NCI-H2171 (cell line): ENCODE measurements at regions not wholly inside any gene's neighbourhood (a gene's known extent, or its start where the extent isn't known, plus 50 kb on each side); places are given as distances from the start of the nearest gene placed in this dataset.
"Not testable (repeated sequence)": the region's sequence is repeated elsewhere in the genome, so short reads cannot be mapped to it uniquely, and the experiment has no call there.

Source experiments
- DNase-seq: peaks from one replicate; lab custom pipeline; 2025; lab: John Stamatoyannopoulos, UW

DNA sequence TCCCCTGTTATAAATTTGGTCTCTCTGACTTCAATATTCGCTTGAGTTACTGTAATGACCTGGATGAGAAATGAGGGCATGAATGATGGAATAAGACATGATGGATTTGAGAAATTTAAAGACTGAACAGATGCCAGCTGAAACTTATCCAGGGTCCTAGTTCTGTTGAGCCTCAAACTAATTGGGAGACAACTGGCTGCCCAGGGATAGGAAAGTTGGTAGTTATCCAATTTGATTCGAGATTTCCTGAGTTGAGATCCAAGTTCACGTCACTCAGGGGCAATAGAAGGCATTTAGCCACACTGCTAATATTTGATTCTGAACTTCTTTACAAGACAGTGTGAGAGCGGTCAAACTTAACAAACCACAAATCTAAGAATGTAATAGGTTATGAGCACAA lies 159.0 kb upstream of the CXCL13 start:
- no peak for DNase-seq

DNA sequence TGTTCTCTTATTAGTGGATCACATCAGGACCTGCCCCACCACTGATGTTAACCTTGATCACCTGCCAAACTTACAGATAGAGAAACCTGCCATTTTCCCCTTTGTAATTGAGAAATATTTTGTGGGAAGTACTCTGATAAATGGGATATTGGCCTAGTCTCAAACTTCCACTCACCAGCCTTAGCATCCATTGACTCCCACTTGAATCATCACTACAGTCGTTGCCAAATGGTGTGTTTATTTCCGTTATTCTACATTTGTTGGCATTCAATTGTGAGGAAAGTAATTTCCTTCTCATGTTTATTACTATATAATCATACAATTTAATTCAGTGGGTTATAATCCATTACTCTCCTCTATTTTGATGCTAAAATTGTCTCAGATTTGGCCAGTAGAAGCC lies 156.4 kb upstream of the CXCL13 start:
- DNase-seq = no peak

DNA sequence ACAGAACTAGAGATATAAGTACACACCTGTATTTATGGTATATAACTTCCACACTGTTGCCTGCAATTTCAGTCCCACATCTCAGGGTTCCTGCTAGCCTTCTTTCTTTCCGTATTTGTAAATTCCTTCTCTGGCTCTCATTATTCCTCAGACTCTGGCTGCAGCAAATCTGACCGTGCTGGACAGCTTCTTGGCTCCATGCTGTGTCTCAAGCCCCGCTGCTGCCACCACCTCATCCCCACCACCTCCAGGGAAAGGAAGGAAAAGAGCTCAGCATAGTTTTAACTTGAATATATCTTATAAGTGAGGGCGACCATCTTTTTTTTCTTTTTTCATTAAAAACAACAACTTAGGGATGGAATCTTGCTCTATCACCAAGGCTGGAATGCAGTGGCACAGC lies 155.6 kb upstream of the CXCL13 start:
- DNase-seq = no peak

DNA sequence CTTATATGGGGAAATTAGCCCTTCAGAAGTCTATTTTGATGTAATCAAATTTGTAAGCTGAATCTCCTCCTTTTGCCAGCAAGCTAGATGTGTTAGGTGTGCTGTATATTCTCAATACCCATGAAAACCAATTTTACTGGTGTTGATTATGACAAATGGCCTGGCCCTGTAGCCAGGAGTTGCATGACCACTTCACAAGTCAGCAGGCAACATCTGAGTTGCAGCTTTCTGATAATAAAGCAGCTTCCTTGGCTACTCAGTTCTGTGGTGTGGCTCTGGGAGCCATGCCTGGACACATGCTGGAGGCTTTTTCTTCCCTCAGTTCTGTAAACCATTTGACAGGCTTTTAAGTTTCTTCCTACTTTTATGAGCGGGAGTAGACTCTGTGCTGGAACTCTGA lies 154.1 kb upstream of the CXCL13 start:
- DNase-seq = no peak

DNA sequence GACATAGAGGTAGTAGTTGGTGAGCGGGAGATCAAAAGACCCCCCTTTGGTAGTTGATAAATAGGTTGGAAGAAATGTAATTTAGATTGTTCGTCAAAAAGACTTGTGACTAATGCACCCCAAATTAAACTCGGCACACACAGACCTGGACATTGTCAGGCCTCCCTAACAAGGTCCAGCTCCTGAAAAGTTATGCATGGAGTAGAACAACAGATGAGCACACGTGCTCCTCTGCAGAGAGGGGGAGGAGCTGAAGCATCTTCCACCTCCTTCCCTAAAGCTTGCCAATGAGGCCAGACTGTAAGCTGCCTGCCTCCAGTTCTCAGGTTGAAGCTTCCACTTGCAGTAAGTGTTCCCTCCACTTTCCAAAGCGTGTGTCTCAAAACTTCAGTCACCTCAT lies 153.5 kb upstream of the CXCL13 start:
- not testable (repeated sequence) for DNase-seq

DNA sequence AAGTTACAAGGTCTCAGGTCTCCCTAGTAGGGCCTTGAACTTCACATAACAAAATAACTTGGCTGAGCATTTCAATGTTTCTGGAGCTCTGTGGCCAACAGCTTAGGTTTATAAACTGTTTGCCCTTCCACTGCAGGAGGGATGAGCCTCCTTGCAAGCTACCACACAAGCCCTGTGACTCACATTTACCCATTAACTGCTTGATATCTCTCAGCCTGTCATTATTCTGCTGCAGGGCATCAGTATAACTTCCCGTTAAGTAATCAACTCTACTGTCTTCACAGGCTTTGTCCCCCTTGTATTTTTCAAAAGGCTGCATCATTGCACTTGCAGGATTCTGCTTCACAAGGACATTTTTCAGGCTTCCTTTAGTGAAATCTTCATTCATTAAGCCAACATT lies 151.7 kb upstream of the CXCL13 start:
- DNase-seq = no peak

DNA sequence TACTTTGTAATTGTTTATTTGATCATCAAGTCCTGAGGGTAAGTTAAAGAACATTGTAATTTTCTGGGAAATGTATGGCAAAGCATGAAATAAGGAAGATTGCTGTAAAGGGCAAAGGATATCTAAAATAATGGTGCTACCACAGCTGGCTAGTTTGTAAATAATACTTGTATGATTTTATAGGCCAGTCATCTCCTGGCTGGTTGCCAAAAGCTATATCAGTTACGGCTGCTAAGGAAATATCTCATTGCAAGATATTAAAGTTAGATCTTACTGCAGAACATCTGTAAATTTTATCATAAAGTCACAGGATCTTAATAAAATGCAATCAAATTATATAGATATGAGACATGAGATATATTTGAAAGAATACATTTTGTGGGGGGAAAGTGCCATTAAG lies 150.8 kb upstream of the CXCL13 start:
- DNase-seq = no peak

DNA sequence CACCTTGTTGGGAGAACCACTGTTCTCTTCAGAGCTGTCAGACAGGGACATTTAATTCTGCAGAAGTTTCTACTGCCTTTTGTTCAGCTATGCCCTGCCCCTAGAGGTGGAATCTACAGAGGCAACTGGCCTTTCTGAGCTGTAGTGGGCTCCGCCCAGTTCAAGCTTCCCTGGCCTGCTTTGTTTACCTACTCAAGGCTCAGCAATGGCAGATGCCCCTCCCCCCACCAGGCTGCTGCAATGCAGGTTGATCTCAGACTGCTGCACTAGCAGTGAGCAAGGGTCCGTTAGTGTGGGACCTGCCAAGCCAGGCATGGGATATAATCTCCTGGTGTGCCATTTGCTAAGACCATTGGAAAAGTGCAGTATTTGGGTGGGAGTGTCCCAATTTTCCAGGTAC lies 141.5 kb upstream of the CXCL13 start:
- not testable (repeated sequence) for DNase-seq

DNA sequence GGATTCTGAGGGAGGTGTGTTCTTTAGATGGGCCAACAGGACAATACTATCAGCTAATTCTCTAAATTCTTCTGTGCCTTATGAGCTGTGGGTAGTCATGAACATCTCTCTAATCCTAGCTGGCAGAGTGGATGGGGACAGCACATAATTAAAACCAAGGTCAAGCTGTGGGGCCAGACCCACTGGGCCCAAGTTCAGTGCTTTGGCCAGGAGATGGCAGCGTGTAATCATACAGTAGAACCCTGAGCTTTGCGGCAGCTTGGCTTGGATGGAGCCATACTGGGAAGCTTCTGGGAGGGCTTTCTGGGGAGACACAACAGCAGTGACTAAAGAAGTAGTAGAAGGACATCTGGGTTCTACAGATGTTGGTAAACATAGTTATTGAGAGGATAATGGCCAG lies 140.3 kb upstream of the CXCL13 start:
- DNase-seq = no peak

DNA sequence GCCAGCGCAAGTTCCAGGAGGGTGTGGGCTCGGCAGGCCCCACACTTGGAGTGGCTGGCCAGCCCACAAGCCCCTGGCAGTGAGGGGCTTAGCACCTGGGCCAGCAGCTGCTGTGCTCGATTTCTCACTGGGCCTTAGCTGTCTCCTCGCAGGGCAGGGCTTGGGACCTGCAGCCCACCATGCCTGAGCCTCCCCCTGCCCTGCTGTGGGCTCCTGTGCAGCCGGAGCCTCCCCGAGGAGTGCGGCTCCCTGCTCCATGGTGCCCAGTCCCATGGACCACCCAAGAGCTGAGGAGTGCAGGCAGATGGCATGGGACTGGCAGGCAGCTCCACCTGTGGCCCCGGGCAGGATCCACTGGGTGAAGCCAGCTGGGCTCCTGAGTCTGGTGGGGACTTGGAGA lies 139.2 kb upstream of the CXCL13 start:
- DNase-seq = no peak

DNA sequence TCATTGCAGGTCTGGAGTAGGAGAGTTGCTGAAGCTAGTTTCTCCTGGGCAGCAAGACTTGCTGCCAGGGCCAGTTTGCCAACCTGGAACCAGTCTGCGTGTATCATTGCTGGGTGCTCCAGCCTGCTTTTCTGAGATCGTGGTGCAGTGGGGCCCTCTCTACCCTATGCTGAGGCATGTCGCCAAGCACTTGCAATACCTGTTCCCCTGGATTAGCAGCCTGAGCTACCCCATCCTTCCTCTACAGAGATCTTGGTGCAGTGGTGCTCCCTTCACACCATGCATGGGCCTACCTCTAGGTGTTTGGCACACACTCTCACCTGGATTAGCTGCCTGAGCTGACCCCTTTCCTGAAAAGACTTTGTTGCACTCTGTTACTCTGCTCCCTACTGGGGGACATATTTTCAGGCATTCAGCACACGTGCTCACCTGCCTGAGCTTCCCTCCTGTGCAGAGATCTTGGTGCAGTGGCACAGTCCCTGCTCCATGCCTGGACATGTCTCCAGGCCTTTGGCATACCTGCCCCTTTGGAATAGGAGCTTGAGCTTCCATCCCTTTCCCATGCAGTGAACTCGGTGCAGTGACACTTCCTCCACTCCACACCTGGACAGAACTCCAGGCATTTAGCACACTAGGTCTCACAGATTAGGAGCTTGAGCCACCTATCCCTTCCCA lies 133.7 kb upstream of the CXCL13 start:
- no peak for DNase-seq

DNA sequence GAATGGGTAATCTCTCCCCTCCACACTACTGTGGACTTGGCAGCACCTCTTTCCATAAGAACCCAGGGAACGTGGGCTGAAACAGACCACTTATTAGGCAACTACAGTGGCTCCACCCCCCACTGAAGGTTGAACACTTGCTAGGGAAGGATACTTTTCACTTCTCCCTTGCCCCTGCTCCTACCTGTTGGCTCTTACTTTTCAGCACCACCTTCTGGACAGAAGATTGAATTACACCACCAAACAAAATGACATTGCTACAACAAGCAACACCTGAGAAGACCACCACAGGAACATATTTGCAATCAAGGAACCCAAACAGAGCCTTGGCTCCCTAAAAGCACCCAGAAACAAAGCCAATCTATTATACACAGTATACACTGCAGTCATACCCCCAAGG lies 132.1 kb upstream of the CXCL13 start:
- DNase-seq = no peak

DNA sequence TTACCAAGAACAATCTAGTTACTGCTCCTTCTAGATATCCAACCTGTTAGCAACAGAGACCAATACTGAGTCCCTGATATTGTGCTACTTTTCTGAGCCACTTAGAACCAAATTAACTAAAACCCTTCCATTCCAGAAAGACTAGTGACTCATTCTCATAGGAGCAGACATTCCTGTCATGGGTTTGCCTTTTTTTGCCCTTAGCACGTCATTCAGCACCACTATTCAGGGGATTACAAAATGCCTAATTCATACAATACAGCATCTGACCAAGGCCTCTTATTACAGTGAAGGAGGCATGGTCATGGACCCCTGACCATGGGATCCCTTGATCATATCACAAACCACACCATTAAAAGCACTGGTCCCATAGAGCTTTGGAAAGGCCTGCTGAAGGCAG lies 123.8 kb upstream of the CXCL13 start:
- DNase-seq = no peak

DNA sequence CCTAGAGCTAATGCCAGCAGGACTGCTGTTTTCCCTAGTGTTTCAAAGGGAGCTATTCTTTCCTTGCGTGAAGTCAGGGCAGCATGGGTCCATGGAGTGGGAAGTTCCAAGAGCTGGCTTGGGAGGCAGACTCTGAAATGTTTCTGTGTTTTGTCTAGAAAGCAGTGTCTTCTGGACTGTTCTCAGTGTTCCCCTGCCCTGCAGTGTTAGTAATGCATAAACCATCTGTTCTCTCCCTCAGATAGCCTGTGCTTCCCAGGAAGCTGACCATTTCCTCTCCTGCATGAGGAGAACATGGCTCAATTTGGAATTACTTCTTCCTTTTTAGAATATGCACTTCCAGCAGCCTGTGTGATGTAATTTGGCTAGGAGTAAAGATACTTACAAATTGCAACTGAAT lies 116.7 kb upstream of the CXCL13 start:
- no peak for DNase-seq

DNA sequence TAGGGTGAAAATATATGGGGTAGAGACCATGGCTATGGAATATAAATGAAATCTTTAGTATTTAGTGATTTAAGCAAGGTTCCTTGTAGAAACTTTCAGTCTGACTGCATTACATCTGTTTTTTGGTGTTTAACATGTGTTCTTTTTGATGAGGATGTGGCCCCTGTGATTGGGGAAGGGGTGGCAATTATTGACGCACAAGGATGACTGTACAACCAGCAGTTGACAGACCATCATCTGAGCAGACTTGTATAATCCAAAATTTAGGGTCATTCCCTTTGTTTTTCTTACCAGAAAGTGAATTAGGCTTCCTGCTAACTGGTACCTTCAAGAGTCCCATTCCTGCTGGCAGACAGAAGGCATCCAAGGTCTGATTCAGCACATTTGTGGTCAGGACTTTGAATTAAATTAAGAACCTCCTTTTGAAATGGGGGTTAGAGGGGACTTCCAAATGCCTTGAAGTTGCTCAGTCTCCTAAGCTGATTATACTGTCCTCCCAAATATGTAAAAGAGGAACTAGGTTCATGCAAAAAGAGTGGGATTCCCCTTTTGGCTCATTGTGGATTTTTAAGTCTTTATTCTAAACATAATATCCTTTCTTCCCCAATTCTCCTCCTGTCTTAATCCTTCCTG lies 112.4 kb upstream of the CXCL13 start:
- no peak for DNase-seq

DNA sequence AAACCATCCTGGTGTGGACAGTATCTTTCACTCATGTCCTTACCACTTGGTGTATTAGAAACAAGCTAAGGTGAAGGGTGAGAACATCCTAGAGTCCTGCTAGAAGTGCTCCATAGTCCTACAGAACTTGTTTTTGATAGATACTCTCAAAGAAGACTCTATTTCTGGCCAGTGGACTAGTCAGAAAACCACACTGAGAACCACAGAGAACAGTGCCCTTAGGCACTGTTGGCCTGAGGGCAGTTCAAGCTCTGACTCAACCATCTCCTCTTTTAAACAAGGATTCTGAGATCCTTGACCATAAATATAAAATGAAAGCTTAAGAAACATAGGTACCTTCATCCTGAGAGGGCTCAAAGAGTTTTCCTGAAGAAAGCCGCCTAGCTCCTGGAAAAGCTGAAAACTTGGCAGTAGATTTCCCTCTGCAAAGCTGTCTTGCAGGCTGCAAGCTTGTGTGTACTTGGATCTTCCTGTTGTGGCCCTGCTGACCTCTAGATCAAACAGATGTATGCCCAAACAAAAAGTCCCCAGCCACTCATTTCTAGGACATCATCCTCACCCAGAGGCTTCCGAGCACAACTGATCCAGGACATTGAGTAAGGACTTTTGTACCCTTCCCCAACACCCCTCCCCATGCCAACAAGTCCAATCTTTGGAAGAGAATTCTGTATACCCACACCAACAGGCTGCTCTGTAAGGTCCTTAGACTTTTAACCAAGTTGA lies 111.6 kb upstream of the CXCL13 start:
- DNase-seq = no peak

DNA sequence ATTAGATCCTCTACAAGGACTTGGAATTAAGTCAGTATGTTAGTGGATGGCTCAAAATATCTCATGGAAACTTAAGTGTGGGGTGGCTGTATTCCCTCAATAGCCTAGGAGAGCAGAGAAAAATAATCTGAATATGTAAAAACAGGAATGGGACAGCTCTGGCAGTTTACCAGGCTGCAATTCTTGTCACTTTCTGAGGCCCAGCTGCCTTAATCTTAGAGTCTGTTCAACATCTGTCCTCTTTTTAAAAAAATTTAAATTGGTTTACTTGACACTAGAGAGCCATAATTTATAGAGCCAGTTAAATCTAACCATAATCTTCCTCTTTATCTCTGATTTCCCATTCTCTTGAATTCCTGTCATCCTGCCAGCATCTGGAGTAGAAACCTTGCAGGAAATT lies 109.2 kb upstream of the CXCL13 start:
- no peak for DNase-seq

DNA sequence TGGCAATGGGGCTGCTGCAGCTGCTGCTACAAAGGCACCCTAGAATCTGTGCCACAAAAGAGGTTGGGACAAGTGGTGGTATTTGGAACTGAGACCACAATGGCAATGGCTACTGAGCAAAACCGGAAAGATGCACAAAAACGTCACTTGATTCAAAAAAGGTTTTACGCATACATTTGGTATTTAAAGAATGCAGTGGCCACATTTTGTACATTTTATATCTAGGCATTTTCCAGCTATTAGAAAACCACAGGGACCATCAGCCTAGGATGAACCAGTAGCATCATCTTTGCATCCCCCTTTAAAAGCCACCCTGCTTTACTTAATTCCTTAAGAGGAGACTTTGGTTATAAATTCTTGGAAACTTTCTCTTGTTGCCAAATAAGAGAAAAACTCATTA lies 104.8 kb upstream of the CXCL13 start:
- no peak for DNase-seq

DNA sequence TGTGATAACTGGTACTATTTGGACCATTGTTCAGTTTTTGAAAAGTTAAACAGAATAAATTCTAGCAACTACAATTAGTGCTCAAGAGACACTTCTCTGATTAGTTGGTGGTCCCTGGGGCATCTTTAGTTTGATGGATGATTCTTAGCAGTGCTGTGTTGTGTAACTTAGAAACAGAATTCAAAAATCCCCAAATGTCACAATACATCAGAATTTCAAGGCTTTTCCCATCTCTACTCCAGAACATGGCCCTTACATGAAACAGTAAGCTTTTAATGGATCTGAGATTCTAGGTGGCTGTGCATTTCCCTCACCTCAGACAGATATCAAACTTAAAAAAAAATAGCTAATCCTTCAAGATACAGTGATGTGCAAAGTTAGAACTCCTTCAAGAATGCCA lies 104.4 kb upstream of the CXCL13 start:
- DNase-seq = no peak

DNA sequence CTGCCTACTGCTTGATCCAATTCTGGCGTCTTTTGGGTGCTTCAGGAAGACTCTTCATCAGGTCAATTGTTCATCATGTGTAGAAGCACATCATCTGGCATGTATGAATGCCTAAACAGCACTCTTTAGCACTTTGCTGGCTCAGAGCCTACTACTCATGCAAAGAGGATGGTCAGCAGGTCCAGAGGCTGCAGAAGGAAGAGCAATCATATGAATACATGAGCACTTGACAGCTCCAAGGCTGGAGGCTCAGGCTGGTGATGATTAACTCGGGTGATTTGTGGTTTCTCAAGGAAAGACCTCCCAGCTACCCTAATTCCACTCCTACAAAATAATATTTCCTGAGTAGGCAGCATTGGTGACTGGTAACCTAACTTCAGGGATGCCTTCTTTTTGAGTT lies 103.8 kb upstream of the CXCL13 start:
- DNase-seq = no peak

DNA sequence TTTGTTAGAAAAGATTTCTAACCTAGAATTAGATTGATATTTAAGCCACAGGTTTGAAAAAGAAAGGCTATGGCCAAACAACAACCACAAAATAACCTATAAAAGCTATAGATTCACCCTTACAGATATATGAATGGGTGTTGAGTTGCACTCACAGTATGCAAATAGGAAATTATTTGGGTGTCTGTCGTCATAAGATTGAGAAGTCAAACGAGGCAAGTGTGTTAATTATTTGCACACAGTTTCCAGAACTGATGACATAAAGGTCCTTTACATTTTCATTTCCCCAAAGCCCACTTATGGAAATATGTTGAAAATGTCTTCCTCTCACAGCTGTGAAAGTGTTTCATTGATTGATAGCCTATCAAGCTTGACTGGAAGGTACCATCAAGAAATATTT lies 101.2 kb upstream of the CXCL13 start:
- DNase-seq = no peak

DNA sequence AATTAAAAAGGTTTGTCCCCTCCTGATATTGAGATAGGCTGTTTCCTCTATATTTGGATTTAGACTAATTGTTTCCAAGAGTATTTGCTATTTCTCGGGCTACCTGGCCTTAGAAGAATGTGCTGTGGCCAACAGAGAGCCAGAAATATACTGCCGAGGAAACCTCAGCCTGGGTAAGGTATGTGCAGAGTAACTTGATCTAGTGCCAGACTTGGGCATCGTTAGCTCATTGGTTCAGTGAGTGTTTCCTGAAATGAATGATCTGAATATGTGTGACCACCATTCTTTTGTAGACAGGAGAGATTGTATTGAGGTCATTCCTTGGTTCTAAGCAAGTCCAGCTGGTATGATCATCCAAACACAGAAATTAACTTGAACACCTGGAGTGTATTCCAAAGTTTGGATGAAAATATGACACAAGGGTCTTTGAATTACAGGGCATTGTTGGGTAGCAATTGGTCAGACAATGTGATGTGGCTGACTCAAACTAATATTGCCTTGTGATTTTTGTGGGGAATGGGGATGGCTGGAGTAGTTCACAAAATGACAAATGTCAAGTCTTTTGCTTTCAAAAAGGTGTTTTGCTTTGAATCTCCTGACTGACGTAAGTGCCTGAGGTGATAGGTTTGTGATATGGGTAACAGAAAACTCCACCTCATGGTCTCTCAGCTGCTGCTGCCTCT lies 100.2 kb upstream of the CXCL13 start:
- DNase-seq = no peak

DNA sequence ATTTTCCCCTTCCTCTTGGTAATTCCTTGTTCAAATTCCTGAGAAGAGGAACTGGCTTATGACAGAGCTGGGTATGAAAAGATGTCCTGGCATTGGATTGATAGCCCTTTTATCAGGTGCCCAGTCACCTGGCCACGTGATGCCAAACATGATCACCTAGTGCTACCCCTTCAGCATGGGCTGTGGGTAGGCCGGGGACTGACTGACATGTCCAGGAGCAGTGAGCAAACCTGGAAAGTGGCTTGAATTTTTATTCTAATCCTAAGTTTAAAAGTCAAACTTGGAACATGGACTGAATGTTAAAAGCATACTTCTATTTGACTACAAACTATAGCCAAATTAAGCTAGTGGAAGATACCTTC lies 99.7 kb upstream of the CXCL13 start:
- no peak for DNase-seq
